ENCODE measurements at regions not wholly inside any gene's neighbourhood (a gene's known extent, or its start where the extent isn't known, plus 50 kb on each side); places are given as distances from the start of the nearest gene placed in this dataset.

DNA sequence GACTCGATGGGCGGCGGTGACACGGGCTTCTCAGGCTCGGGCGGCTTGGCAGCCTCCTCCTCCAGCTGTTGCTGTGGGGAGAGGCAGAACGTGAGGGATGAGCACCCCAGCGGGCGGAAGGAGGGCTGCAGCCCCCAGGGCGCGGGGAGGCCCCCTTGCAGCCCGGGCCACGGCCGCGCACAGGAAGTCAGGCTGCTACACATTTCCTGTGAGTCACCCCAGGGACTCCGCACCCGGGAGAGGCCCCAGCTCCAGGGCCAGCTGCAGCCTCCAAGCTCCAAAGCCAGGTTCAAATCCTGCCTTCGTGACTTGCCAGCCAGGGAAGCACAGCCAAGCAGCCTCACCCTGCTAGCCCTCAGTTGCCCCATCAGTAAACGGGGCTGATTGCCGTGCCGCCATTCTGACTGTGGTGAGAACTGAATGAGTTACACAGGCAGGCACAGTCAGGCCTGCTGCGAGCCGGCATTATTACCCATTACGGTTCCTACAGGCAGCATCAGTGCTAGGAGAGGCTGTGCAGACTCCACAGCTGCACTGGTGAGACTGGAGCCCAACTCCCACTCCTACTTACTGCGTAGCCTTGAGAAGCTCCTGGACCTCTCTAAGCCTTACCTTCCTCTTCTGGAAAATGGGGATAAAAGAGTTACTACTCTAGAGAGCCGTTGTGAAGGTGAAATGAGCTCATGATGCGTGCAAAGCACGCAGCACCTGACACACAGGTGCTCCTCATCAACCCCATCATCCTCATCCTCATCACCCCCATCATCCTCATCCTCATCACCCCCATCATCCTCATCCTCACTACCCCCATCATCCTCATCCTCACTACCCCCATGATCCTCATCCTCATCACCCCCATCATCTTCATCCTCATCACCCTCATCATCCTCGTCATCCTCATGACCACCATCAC, 100.9 kb downstream of the NCOR2 start:
- intact Hi-C loops (cut with micrococcal nuclease) = loop anchor here in 1 of 2 donors (1.0 to 10.0 kb wide), 2 partner anchors 8 to 78 kb away; no protein-coding TSS in a partner anchor
- WGBS (ENCODE audit: insufficient coverage) = 4% methylated on average over 25 of the region's 29 CpGs
- H3K36me3 Mint-ChIP-seq = peaks cover 70 to 75% of the 10 kb centered on the region in 2 donors
- peak overlapping the region; percentile 60 to 68 for H3K4me3 Mint-ChIP-seq
- Histone ChIP-seq H3K4me1 (ENCODE audit: control insufficient read depth in 1 of 2, insufficient read depth in 2 of 2, low read length in 2 of 2) (peaks cover 33 to 37% of the 10 kb centered on the region in 2 donors), H3K9ac (ENCODE audit: insufficient read depth, low read length, poor library complexity, severe bottlenecking) (peak overlapping the region; percentile 47), H4K20me1 (ENCODE audit: insufficient read depth, low read length) (peaks cover 88% of the 10 kb centered on the region), H3K27me3 (ENCODE audit: control insufficient read depth in 2 of 2, insufficient read depth in 2 of 2, low read length in 2 of 2) (no peaks in the 10 kb centered on the region), H3K9me3 (replicated peaks in 1 of 2; ENCODE audit: control insufficient read depth in 1 of 2, insufficient read depth in 1 of 2, low read length in 2 of 2) (peaks cover 8 to 22% of the 10 kb centered on the region in 2 donors), H3K4me2 (replicated peaks; ENCODE audit: extremely low read depth, low read length, poor library complexity, severe bottlenecking) (peak overlapping the region; percentile 45), H3K4me3 (replicated peaks in 1 of 3; ENCODE audit: low read depth in 2 of 3, low read length in 3 of 3) (peak overlapping the region in 1 of 3 experiments; percentile 52), H2AFZ (ENCODE audit: insufficient read depth, low read depth, low read length, poor library complexity, severe bottlenecking) (no peak overlapping the region), H3K79me2 (ENCODE audit: insufficient read depth, low read length) (peaks cover 72% of the 10 kb centered on the region), H3K27ac (ENCODE audit: low read depth in 1 of 2, low read length in 2 of 2) (peak overlapping the region; percentile 37 to 70), H3K36me3 (replicated peaks in 1 of 2; ENCODE audit: control insufficient read depth in 1 of 2, insufficient read depth in 2 of 2, low read length in 2 of 2) (peaks cover 50 to 73% of the 10 kb centered on the region in 2 donors)
- peaks cover 37% of the 10 kb centered on the region for H3K4me1 Mint-ChIP-seq
- DNase-seq = peak; percentile 95 to 98 (median 96)
- peaks cover 0 to 3% (median 0%) of the 10 kb centered on the region in 3 donors for H3K27me3 Mint-ChIP-seq (ENCODE audit: low read depth in 3 of 3)
- peaks cover 15 to 25% (median 19%) of the 10 kb centered on the region in 7 donors for H3K9me3 Mint-ChIP-seq
- H3K27ac Mint-ChIP-seq = peak overlapping the region; percentile 62 to 93 (median 87)
- peak; percentile 61 for TF ChIP-seq CTCF (IDR thresholded peaks at IDR 0.05)

GRCh38 chr12:124465473-124465872, 101.9 kb downstream of the NCOR2 start:
- Histone ChIP-seq H3K27ac (ENCODE audit: low read depth in 1 of 2, low read length in 2 of 2) (peak overlapping the region in 1 of 2 donors; percentile 66), H3K36me3 (replicated peaks in 1 of 2; ENCODE audit: control insufficient read depth in 1 of 2, insufficient read depth in 2 of 2, low read length in 2 of 2) (peaks cover 50 to 73% of the 10 kb centered on the region in 2 donors), H3K4me2 (replicated peaks; ENCODE audit: extremely low read depth, low read length, poor library complexity, severe bottlenecking) (peak overlapping the region; percentile 45), H3K4me1 (ENCODE audit: control insufficient read depth in 1 of 2, insufficient read depth in 2 of 2, low read length in 2 of 2) (peaks cover 33 to 37% of the 10 kb centered on the region in 2 donors), H3K27me3 (ENCODE audit: control insufficient read depth in 2 of 2, insufficient read depth in 2 of 2, low read length in 2 of 2) (no peaks in the 10 kb centered on the region), H2AFZ (ENCODE audit: insufficient read depth, low read depth, low read length, poor library complexity, severe bottlenecking) (no peak overlapping the region), H3K79me2 (ENCODE audit: insufficient read depth, low read length) (peaks cover 64% of the 10 kb centered on the region), H4K20me1 (ENCODE audit: insufficient read depth, low read length) (peaks cover 88% of the 10 kb centered on the region), H3K9ac (ENCODE audit: insufficient read depth, low read length, poor library complexity, severe bottlenecking) (peak overlapping the region; percentile 47), H3K9me3 (replicated peaks in 1 of 2; ENCODE audit: control insufficient read depth in 1 of 2, insufficient read depth in 1 of 2, low read length in 2 of 2) (peaks cover 8 to 18% of the 10 kb centered on the region in 2 donors), H3K4me3 (replicated peaks in 1 of 3; ENCODE audit: low read depth in 2 of 3, low read length in 3 of 3) (peak overlapping the region in 1 of 3 experiments; percentile 52)
- 90% methylated on average over 1 of the region's 1 CpG for WGBS (ENCODE audit: insufficient coverage)
- Mint-ChIP-seq H3K36me3 (peaks cover 73 to 75% of the 10 kb centered on the region in 2 donors), H3K4me3 (peak overlapping the region in 1 of 2 donors; percentile 68), H3K9me3 (peaks cover 15 to 24% (median 19%) of the 10 kb centered on the region in 7 donors), H3K27ac (peak overlapping the region in 6 of 7 donors; percentile 64 to 89 (median 83)), H3K4me1 (peaks cover 37% of the 10 kb centered on the region), H3K27me3 (ENCODE audit: low read depth in 3 of 3) (peaks cover 0 to 3% (median 1%) of the 10 kb centered on the region in 3 donors)
- intact Hi-C loops (cut with micrococcal nuclease) = loop anchor here in 1 of 2 donors (10.0 kb wide), 1 partner anchor 79 kb away; no protein-coding TSS in a partner anchor
- TF ChIP-seq CTCF (IDR thresholded peaks at IDR 0.05) = no peak
- no peak for DNase-seq
